Esophagus muscularis mucosa (tissue), 4 donors: ENCODE measurements at regions not wholly inside any gene's neighbourhood (a gene's known extent, or its start where the extent isn't known, plus 50 kb on each side); places are given as distances from the start of the nearest gene placed in this dataset.
"Not testable (repeated sequence)": the region's sequence is repeated elsewhere in the genome, so short reads cannot be mapped to it uniquely, and the experiment has no call there.

Experiments used
- DNase-seq: peaks from one replicate; pipeline ENCODE4 v3.0.0-alpha.2; 2017; ENCODE audit errors: extremely low spot score
- H3K27ac ChIP-seq, 4 donors: fragments of 200-600 bp; sonication (generic); replicated peaks in 1 of 4; 1 replicate in 3 of 4; 2 replicates in 1 of 4; pipeline ENCODE4 v1.5.1; 2016 to 2019; ENCODE audit warnings: mild to moderate bottlenecking in 1 of 4
- H3K27me3 ChIP-seq, 4 donors: fragments of 200-600 bp; sonication (generic); one replicate each; pipeline versions ENCODE4 v1.5.1 to v1.6.0; 2016 to 2019
- H3K36me3 ChIP-seq, 4 donors: fragments of 200-600 bp; sonication (generic); one replicate each; pipeline ENCODE4 v1.5.1; 2016 to 2019
- H3K4me1 ChIP-seq, 4 donors: fragments of 200-600 bp; sonication (generic); one replicate each; pipeline ENCODE4 v1.5.1; 2016 to 2019
- H3K4me3 ChIP-seq, 4 donors: fragments of 200-600 bp; sonication (generic); 1 replicate in 2 of 4; 2 replicates in 2 of 4; pipeline ENCODE4 v1.5.1; 2016 to 2019; ENCODE audit warnings: mild to moderate bottlenecking in 4 of 4, moderate library complexity in 1 of 4
- H3K9me3 ChIP-seq, 4 donors: fragments of 200-600 bp; sonication (generic); 1 replicate in 3 of 4; 2 replicates in 1 of 4; pipeline ENCODE4 v1.5.1; 2016 to 2019
- CTCF ChIP-seq, 3 experiments: fragments of 200-600 bp in 2 of 3; fragments of 450-650 bp in 1 of 3; sonication (generic) in 2 of 3; IDR thresholded peaks; one replicate each; pipeline ENCODE4 v1.5.1; 2017 to 2019; ENCODE audit warnings: antibody characterized with exemption in 3 of 3, mild to moderate bottlenecking in 2 of 3, moderate library complexity in 1 of 3
- EP300 ChIP-seq: sonication (generic); formaldehyde crosslinking; IDR thresholded peaks from one replicate; pipeline ENCODE4 v1.6.1; 2017; ENCODE audit warnings: antibody characterized with exemption
- POLR2A ChIP-seq: fragments of 450-650 bp; IDR thresholded peaks from one replicate; pipeline ENCODE4 v1.6.1; 2017; ENCODE audit warnings: antibody characterized with exemption, moderate library complexity, mild to moderate bottlenecking, low read depth
- POLR2AphosphoS5 ChIP-seq, 2 donors: sonication (generic); formaldehyde crosslinking; IDR thresholded peaks; one replicate each; pipeline ENCODE4 v1.6.1; 2017; ENCODE audit warnings: antibody characterized with exemption in 2 of 2
- WGBS: methylation state at CpG from one replicate; pipeline ENCODE4 v1.1.5; 2018; 5-methylcytosine and 5-hydroxymethylcytosine counted together
- intact Hi-C: fragments of 100-400 bp; cut with DNase I; formaldehyde crosslinking; loops from one replicate; pipeline ENCODE4 v1.15.1; 2023

DNA sequence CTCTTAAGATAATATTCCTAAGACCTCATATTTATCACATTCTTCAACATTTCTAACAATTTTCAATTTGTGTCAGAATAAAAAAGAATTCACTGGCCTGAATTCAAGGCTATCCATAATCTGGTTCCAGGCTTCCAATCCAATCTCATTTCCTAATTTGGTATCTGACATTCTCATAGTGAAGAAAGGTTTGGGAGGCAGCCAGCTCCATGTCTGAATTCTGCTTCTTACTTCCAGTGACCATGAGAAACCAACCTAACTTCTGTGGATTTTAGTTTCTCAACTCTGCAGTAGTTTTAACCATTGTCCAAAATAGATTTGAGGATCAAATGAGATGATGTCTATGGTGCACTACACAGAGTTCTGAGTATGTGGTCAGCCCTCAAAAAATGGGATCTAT lies 439.1 kb upstream of the GCFC2 start:
- intact Hi-C loops = no loop called here
- H3K27ac ChIP-seq = no peak overlapping the region
- no peaks in the 10 kb centered on the region for H3K4me1 ChIP-seq
- H3K27me3 ChIP-seq = no peaks in the 10 kb centered on the region
- TF ChIP-seq EP300 (no peak), CTCF (IDR thresholded peaks at IDR 0.05) (no peak), POLR2AphosphoS5 (IDR thresholded peaks at IDR 0.05) (no peak), POLR2A (no peak)
- H3K36me3 ChIP-seq = no peaks in the 10 kb centered on the region
- no peak for DNase-seq
- no peak overlapping the region for H3K4me3 ChIP-seq
- peaks cover 0 to 11% (median 0%) of the 10 kb centered on the region in 4 donors for H3K9me3 ChIP-seq

DNA sequence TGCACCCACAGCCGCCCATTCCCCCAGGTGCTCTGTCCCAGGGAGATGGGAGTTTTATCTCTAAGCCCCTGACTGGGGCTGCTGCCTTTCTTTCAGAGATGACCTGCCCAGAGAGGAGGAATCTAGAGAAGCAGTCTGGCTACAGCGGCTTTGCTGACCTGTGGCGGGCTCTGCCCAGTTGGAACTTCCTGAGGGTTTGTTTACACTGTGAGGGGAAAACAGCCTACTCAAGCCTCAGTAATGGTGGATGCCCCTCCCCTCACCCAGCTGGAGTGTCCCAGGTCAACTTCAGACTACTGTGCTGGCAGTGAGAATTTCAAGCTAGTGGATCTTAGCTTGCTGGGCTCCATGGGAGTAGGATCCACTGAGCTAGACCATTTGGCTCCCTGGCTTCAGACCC lies 428.6 kb upstream of the GCFC2 start:
- DNase-seq, H3K27me3 ChIP-seq, H3K27ac ChIP-seq, H3K4me1 ChIP-seq, H3K9me3 ChIP-seq, intact Hi-C loops, H3K36me3 ChIP-seq, H3K4me3 ChIP-seq: not testable (repeated sequence)
- WGBS = 78% methylated on average over 3 of the region's 3 CpGs

DNA sequence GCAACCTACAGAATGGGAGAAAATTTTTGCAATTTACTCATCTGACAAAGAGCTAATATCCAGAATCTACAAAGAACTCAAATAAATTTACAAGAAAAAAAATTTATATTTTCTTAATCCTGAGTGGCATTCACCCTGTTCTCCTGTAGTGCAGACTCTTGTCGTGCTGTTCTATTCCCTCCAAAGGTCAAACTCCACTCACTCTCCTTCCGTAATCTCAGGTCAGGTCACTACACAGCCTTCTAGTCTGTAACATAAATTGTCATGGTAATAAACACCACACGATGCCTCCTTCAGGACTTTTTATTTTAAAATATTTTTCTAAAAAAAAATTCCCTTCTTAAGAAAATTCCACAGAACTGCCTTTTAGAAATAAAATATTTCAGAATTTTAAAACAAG lies 417.9 kb upstream of the GCFC2 start:
- intact Hi-C loops = no loop called here
- WGBS = 68% methylated on average over 3 of the region's 3 CpGs
- TF ChIP-seq POLR2A (no peak), EP300 (no peak), CTCF (IDR thresholded peaks at IDR 0.05) (no peak), POLR2AphosphoS5 (IDR thresholded peaks at IDR 0.05) (no peak)
- H3K27ac ChIP-seq = no peak overlapping the region
- H3K4me3 ChIP-seq = no peak overlapping the region
- no peaks in the 10 kb centered on the region for H3K9me3 ChIP-seq
- H3K4me1 ChIP-seq = no peaks in the 10 kb centered on the region
- no peaks in the 10 kb centered on the region for H3K27me3 ChIP-seq
- H3K36me3 ChIP-seq = no peaks in the 10 kb centered on the region
- no peak for DNase-seq

- intact Hi-C loops = no loop called here
- Histone ChIP-seq H3K27ac (no peak overlapping the region), H3K4me3 (no peak overlapping the region), H3K4me1 (no peaks in the 10 kb centered on the region), H3K27me3 (no peaks in the 10 kb centered on the region), H3K9me3 (peaks cover 0 to 5% (median 0%) of the 10 kb centered on the region in 4 donors), H3K36me3 (no peaks in the 10 kb centered on the region)
- DNase-seq = no peak
- no peak for TF ChIP-seq POLR2AphosphoS5 (IDR thresholded peaks at IDR 0.05)
- no peak for TF ChIP-seq CTCF (IDR thresholded peaks at IDR 0.05)
- no peak for TF ChIP-seq EP300
- TF ChIP-seq POLR2A = no peak
- WGBS = 74% methylated on average over 1 of the region's 1 CpG
Measured at GRCh38 chr2:76120176-76120575, 409.5 kb upstream of the GCFC2 start.

DNA sequence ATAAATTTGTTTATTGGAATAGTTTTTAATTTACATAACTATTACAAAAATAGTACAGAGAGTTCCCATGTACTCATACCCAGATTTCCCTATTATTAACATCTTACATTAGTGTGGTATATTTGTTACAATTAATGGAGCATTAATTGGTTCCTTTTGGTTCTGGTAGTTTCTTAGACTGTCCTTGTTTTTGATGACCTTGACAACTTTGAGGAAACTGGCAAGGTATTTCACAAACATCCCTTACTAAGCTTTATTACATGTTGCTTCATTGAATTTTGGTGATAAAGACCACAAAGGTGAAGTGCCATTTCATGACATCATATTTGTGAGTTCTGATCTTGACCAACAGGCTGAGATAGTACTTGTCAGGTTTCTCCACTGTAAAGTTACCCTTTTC lies 379.0 kb upstream of the GCFC2 start:
- H3K4me3 ChIP-seq = no peak overlapping the region
- no peaks in the 10 kb centered on the region for H3K36me3 ChIP-seq
- intact Hi-C loops = no loop called here
- no peaks in the 10 kb centered on the region for H3K27me3 ChIP-seq
- no peak overlapping the region for H3K27ac ChIP-seq
- TF ChIP-seq POLR2AphosphoS5 (IDR thresholded peaks at IDR 0.05) = no peak
- no peak for TF ChIP-seq EP300
- TF ChIP-seq POLR2A = no peak
- no peak for TF ChIP-seq CTCF (IDR thresholded peaks at IDR 0.05)
- DNase-seq = no peak
- H3K9me3 ChIP-seq = no peaks in the 10 kb centered on the region
- no peaks in the 10 kb centered on the region for H3K4me1 ChIP-seq
